HEK293 (cell line): ENCODE measurements at regions not wholly inside any gene's neighbourhood (a gene's known extent, or its start where the extent isn't known, plus 50 kb on each side); places are given as distances from the start of the nearest gene placed in this dataset.

Source experiments
- GLIS1 ChIP-seq: fragments of 450-650 bp; formaldehyde crosslinking; IDR thresholded peaks from 2 replicates; pipeline ENCODE4 v1.5.1; 2016; ENCODE audit warnings: missing biosample characterization, missing genetic modification characterization
- ZBTB7A ChIP-seq: fragments of 450-650 bp; formaldehyde crosslinking; IDR thresholded peaks from 2 replicates; pipeline ENCODE4 v1.5.1; 2016; ENCODE audit warnings: low read depth, missing biosample characterization, missing genetic modification characterization
- TF ChIP-seq, protein P1 (sequence below): fragments of 450-650 bp; formaldehyde crosslinking; IDR thresholded peaks from 2 replicates; pipeline ENCODE4 v1.5.1; 2016; ENCODE audit warnings: missing biosample characterization, missing genetic modification characterization

DNA sequence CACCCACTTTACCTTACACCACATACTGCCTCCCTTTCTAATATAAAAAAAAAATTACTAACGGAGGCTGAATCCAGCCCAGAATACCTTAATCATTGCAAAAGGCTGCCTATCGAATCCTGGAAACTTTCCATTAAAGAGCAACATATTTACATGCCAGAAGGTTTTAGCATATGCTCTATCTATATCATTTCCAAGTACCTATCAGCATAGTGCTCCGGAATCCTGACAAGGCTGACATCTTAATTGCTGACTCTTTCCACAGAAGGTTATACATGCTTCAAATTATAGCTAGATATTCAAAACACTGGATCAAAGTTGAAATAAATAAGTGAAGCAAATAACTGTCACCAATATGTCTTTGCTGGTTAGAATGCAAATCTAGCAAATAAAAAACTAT lies 170.9 kb upstream of the CDK1 start:
- TF ChIP-seq, protein P1, sequence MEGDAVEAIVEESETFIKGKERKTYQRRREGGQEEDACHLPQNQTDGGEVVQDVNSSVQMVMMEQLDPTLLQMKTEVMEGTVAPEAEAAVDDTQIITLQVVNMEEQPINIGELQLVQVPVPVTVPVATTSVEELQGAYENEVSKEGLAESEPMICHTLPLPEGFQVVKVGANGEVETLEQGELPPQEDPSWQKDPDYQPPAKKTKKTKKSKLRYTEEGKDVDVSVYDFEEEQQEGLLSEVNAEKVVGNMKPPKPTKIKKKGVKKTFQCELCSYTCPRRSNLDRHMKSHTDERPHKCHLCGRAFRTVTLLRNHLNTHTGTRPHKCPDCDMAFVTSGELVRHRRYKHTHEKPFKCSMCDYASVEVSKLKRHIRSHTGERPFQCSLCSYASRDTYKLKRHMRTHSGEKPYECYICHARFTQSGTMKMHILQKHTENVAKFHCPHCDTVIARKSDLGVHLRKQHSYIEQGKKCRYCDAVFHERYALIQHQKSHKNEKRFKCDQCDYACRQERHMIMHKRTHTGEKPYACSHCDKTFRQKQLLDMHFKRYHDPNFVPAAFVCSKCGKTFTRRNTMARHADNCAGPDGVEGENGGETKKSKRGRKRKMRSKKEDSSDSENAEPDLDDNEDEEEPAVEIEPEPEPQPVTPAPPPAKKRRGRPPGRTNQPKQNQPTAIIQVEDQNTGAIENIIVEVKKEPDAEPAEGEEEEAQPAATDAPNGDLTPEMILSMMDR (tag by site-specific recombination) = no peak
- no peak for TF ChIP-seq ZBTB7A (tag by site-specific recombination)
- no peak for TF ChIP-seq GLIS1 (tag by site-specific recombination)
